ENCODE measurements at regions not wholly inside any gene's neighbourhood (a gene's known extent, or its start where the extent isn't known, plus 50 kb on each side); places are given as distances from the start of the nearest gene placed in this dataset.
A peak's percentile ranks its signal among the peaks of the same experiment; 100 is the strongest.

- DNase-seq (ENCODE audit: low read depth): no peak
Observed at GRCh38 chr5:158559066-158559465, 540.6 kb downstream of the EBF1 start.

- DNase-seq (ENCODE audit: low read depth): no peak
Observed at GRCh38 chr5:158553962-158554336, 545.8 kb downstream of the EBF1 start.

GRCh38 chr5:158553195-158553961 is 546.3 kb downstream of the EBF1 start:
- DNase-seq (ENCODE audit: low read depth): no peak

- no peak for DNase-seq (ENCODE audit: low read depth)
Observed at GRCh38 chr5:158552241-158552640, 547.5 kb downstream of the EBF1 start.

- DNase-seq (ENCODE audit: low read depth): no peak
Observed at GRCh38 chr5:158549311-158549710, 550.4 kb downstream of the EBF1 start.

- no peak for DNase-seq (ENCODE audit: low read depth)
Observed at GRCh38 chr5:158546748-158547147, 553.0 kb downstream of the EBF1 start.

- no peak for DNase-seq (ENCODE audit: low read depth)
Observed at GRCh38 chr5:158545949-158546530, 553.7 kb downstream of the EBF1 start.

GRCh38 chr5:158544388-158545339 is 555.1 kb downstream of the EBF1 start:
- DNase-seq (ENCODE audit: low read depth): no peak

- peak; percentile 20 for DNase-seq (ENCODE audit: low read depth)
Observed at GRCh38 chr5:158543539-158544387, 556.0 kb downstream of the EBF1 start.

GRCh38 chr5:158541536-158542297 is 558.0 kb downstream of the EBF1 start:
- no peak for DNase-seq (ENCODE audit: low read depth)

- DNase-seq (ENCODE audit: low read depth): no peak
Observed at GRCh38 chr5:158538506-158539074, 561.1 kb downstream of the EBF1 start.

- no peak for DNase-seq (ENCODE audit: low read depth)
Observed at GRCh38 chr5:158537366-158537765, 562.4 kb downstream of the EBF1 start.

GRCh38 chr5:158534203-158534602 is 565.5 kb downstream of the EBF1 start:
- no peak for DNase-seq (ENCODE audit: low read depth)

- no peak for DNase-seq (ENCODE audit: low read depth)
Observed at GRCh38 chr5:158532739-158533138, 567.0 kb downstream of the EBF1 start.

GRCh38 chr5:158531860-158532259 is 567.9 kb downstream of the EBF1 start:
- no peak for DNase-seq (ENCODE audit: low read depth)

- no peak for DNase-seq (ENCODE audit: low read depth)
Observed at GRCh38 chr5:158530115-158530514, 569.6 kb downstream of the EBF1 start.

- DNase-seq (ENCODE audit: low read depth): peak; percentile 2
Observed at GRCh38 chr5:158529454-158529853, 570.3 kb downstream of the EBF1 start.

GRCh38 chr5:158525663-158526062 is 574.1 kb downstream of the EBF1 start:
- no peak for DNase-seq (ENCODE audit: low read depth)

- no peak for DNase-seq (ENCODE audit: low read depth)
Observed at GRCh38 chr5:158524070-158524469, 575.6 kb downstream of the EBF1 start.

- DNase-seq (ENCODE audit: low read depth): no peak
Observed at GRCh38 chr5:158522776-158523175, 576.9 kb downstream of the EBF1 start.

All from HT1080 (cell line).